Muscle layer of duodenum (tissue), 2 donors: ENCODE measurements at regions not wholly inside any gene's neighbourhood (a gene's known extent, or its start where the extent isn't known, plus 50 kb on each side); places are given as distances from the start of the nearest gene placed in this dataset.

Experiments used
- H3K27ac ChIP-seq: one replicate; pipeline ENCODE4 v1.7.0; 2013; ENCODE audit warnings: mild to moderate bottlenecking, low read length
- H3K27me3 ChIP-seq: one replicate; pipeline ENCODE4 v1.7.0; 2013; ENCODE audit warnings: low read depth, mild to moderate bottlenecking, control low read depth, low read length
- H3K36me3 ChIP-seq, 2 donors: one replicate each; pipeline ENCODE4 v1.7.0; 2013; ENCODE audit warnings: low read length in 2 of 2, control low read depth in 1 of 2, mild to moderate bottlenecking in 1 of 2; ENCODE audit not compliant: insufficient read depth in 2 of 2, control insufficient read depth in 1 of 2
- H3K4me1 ChIP-seq, 2 donors: one replicate each; pipeline ENCODE4 v1.7.0; 2013; ENCODE audit warnings: low read length in 2 of 2, mild to moderate bottlenecking in 2 of 2, control low read depth in 1 of 2, moderate library complexity in 1 of 2; ENCODE audit not compliant: insufficient read depth in 2 of 2, control insufficient read depth in 1 of 2
- H3K4me3 ChIP-seq, 2 donors: one replicate each; pipeline ENCODE4 v1.7.0; 2013; ENCODE audit warnings: low read length in 2 of 2, low read depth in 1 of 2, mild to moderate bottlenecking in 1 of 2
- H3K9me3 ChIP-seq, 2 donors: one replicate each; pipeline ENCODE4 v1.7.0; 2013; ENCODE audit warnings: low read length in 2 of 2, control low read depth in 1 of 2, mild to moderate bottlenecking in 1 of 2; ENCODE audit not compliant: control insufficient read depth in 1 of 2
- donor health status: healthy.

- Histone ChIP-seq H3K4me3 (no peak overlapping the region), H3K27me3 (no peaks in the 10 kb centered on the region), H3K36me3 (no peaks in the 10 kb centered on the region), H3K9me3 (no peaks in the 10 kb centered on the region), H3K27ac (no peak overlapping the region), H3K4me1 (peaks cover 0 to 12% of the 10 kb centered on the region in 2 donors)
Observed at GRCh38 chr5:37994729-37995128, 154.9 kb upstream of the GDNF start.

GRCh38 chr5:37991301-37992299 is 151.8 kb upstream of the GDNF start:
- Histone ChIP-seq H3K36me3 (no peaks in the 10 kb centered on the region), H3K27ac (no peak overlapping the region), H3K4me3 (no peak overlapping the region), H3K4me1 (peaks cover 0 to 16% of the 10 kb centered on the region in 2 donors), H3K27me3 (no peaks in the 10 kb centered on the region), H3K9me3 (no peaks in the 10 kb centered on the region)

- H3K4me3 ChIP-seq, result no peak overlapping the region
- H3K4me1 ChIP-seq, result peaks cover 0 to 16% of the 10 kb centered on the region in 2 donors
- H3K9me3 ChIP-seq, result no peaks in the 10 kb centered on the region
- no peaks in the 10 kb centered on the region for H3K27me3 ChIP-seq
- H3K36me3 ChIP-seq, result no peaks in the 10 kb centered on the region
- H3K27ac ChIP-seq, result peak overlapping the region; percentile 42
Observed at GRCh38 chr5:37989884-37990283, 150.0 kb upstream of the GDNF start.

- Histone ChIP-seq H3K36me3 (no peaks in the 10 kb centered on the region), H3K4me3 (no peak overlapping the region), H3K4me1 (peaks cover 0 to 16% of the 10 kb centered on the region in 2 donors), H3K27me3 (no peaks in the 10 kb centered on the region), H3K27ac (no peak overlapping the region), H3K9me3 (no peaks in the 10 kb centered on the region)
Observed at GRCh38 chr5:37988454-37989046, 148.7 kb upstream of the GDNF start.

GRCh38 chr5:37984300-37984699 is 144.5 kb upstream of the GDNF start:
- Histone ChIP-seq H3K4me3 (no peak overlapping the region), H3K27ac (no peak overlapping the region), H3K27me3 (no peaks in the 10 kb centered on the region), H3K4me1 (peaks cover 0 to 8% of the 10 kb centered on the region in 2 donors), H3K36me3 (no peaks in the 10 kb centered on the region), H3K9me3 (no peaks in the 10 kb centered on the region)

- H3K36me3 ChIP-seq, result no peaks in the 10 kb centered on the region
- H3K27ac ChIP-seq, result no peak overlapping the region
- no peak overlapping the region for H3K4me3 ChIP-seq
- peaks cover 0 to 4% of the 10 kb centered on the region in 2 donors for H3K4me1 ChIP-seq
- H3K27me3 ChIP-seq, result no peaks in the 10 kb centered on the region
- H3K9me3 ChIP-seq, result no peaks in the 10 kb centered on the region
Observed at GRCh38 chr5:37983463-37983862, 143.6 kb upstream of the GDNF start.

GRCh38 chr5:37979559-37979958 is 139.7 kb upstream of the GDNF start:
- Histone ChIP-seq H3K9me3 (no peaks in the 10 kb centered on the region), H3K27ac (no peak overlapping the region), H3K4me3 (no peak overlapping the region), H3K4me1 (peaks cover 0 to 4% of the 10 kb centered on the region in 2 donors), H3K27me3 (no peaks in the 10 kb centered on the region), H3K36me3 (no peaks in the 10 kb centered on the region)

GRCh38 chr5:37975531-37975930 is 135.7 kb upstream of the GDNF start:
- H3K36me3 ChIP-seq, result no peaks in the 10 kb centered on the region

GRCh38 chr5:37971483-37972024 is 131.7 kb upstream of the GDNF start:
- no peak overlapping the region for H3K27ac ChIP-seq
- no peaks in the 10 kb centered on the region for H3K27me3 ChIP-seq
- H3K4me3 ChIP-seq, result no peak overlapping the region
- no peaks in the 10 kb centered on the region for H3K36me3 ChIP-seq
- no peaks in the 10 kb centered on the region for H3K9me3 ChIP-seq
- peaks cover 0 to 4% of the 10 kb centered on the region in 2 donors for H3K4me1 ChIP-seq

More at GRCh38 chr5:37975531-37975930, 135.7 kb upstream of the GDNF start:
- H3K4me1 ChIP-seq, result peaks cover 0 to 4% of the 10 kb centered on the region in 2 donors
- H3K27ac ChIP-seq, result no peak overlapping the region
- H3K9me3 ChIP-seq, result no peaks in the 10 kb centered on the region
- H3K4me3 ChIP-seq, result no peak overlapping the region
- H3K27me3 ChIP-seq, result no peaks in the 10 kb centered on the region

- Histone ChIP-seq H3K4me3 (no peak overlapping the region), H3K9me3 (no peaks in the 10 kb centered on the region), H3K27ac (no peak overlapping the region), H3K4me1 (no peaks in the 10 kb centered on the region), H3K36me3 (no peaks in the 10 kb centered on the region), H3K27me3 (no peaks in the 10 kb centered on the region)
Observed at GRCh38 chr5:37966871-37967270, 127.0 kb upstream of the GDNF start.

- no peaks in the 10 kb centered on the region for H3K27me3 ChIP-seq
- H3K36me3 ChIP-seq, result no peaks in the 10 kb centered on the region
- no peaks in the 10 kb centered on the region for H3K9me3 ChIP-seq
- no peaks in the 10 kb centered on the region for H3K4me1 ChIP-seq
- no peak overlapping the region for H3K4me3 ChIP-seq
- H3K27ac ChIP-seq, result no peak overlapping the region
Observed at GRCh38 chr5:37966291-37966690, 126.5 kb upstream of the GDNF start.
